ENCODE measurements at regions not wholly inside any gene's neighbourhood (a gene's known extent, or its start where the extent isn't known, plus 50 kb on each side); places are given as distances from the start of the nearest gene placed in this dataset.

- no peaks in the 10 kb centered on the region for H3K36me3 Mint-ChIP-seq (ENCODE audit: low read depth)
- H3K9me3 Mint-ChIP-seq, result no peaks in the 10 kb centered on the region
- no peak for DNase-seq (ENCODE audit: low spot score)
- intact Hi-C loops (cut with micrococcal nuclease), result no loop called here
- H3K27ac Mint-ChIP-seq, result no peak overlapping the region
- H3K4me1 Mint-ChIP-seq (ENCODE audit: low read depth), result no peaks in the 10 kb centered on the region
- no peaks in the 10 kb centered on the region for H3K27me3 Mint-ChIP-seq (ENCODE audit: low read depth)
- H3K4me3 Mint-ChIP-seq (ENCODE audit: low read depth), result no peak overlapping the region
Observed at GRCh38 chr12:62146318-62146717, 113.9 kb upstream of the USP15 start.

GRCh38 chr12:62158013-62158412 is 102.2 kb upstream of the USP15 start:
- Mint-ChIP-seq H3K27ac (no peak overlapping the region), H3K9me3 (no peaks in the 10 kb centered on the region), H3K27me3 (ENCODE audit: low read depth) (peaks cover 2% of the 10 kb centered on the region), H3K4me3 (ENCODE audit: low read depth) (no peak overlapping the region), H3K4me1 (ENCODE audit: low read depth) (no peaks in the 10 kb centered on the region), H3K36me3 (ENCODE audit: low read depth) (no peaks in the 10 kb centered on the region)
- no peak for DNase-seq (ENCODE audit: low spot score)
- intact Hi-C loops (cut with micrococcal nuclease), result no loop called here

- H3K27me3 Mint-ChIP-seq (ENCODE audit: low read depth), result peaks cover 6% of the 10 kb centered on the region
- H3K36me3 Mint-ChIP-seq (ENCODE audit: low read depth), result no peaks in the 10 kb centered on the region
- DNase-seq (ENCODE audit: low spot score), result no peak
- no peaks in the 10 kb centered on the region for H3K9me3 Mint-ChIP-seq
- no peak overlapping the region for H3K4me3 Mint-ChIP-seq (ENCODE audit: low read depth)
- H3K27ac Mint-ChIP-seq, result no peak overlapping the region
- intact Hi-C loops (cut with micrococcal nuclease), result no loop called here
- H3K4me1 Mint-ChIP-seq (ENCODE audit: low read depth), result no peaks in the 10 kb centered on the region
Observed at GRCh38 chr12:62158461-62159360, 101.5 kb upstream of the USP15 start.

- no peak overlapping the region for H3K4me3 Mint-ChIP-seq (ENCODE audit: low read depth)
- peaks cover 9% of the 10 kb centered on the region for H3K27me3 Mint-ChIP-seq (ENCODE audit: low read depth)
- DNase-seq (ENCODE audit: low spot score), result no peak
- no peaks in the 10 kb centered on the region for H3K4me1 Mint-ChIP-seq (ENCODE audit: low read depth)
- H3K36me3 Mint-ChIP-seq (ENCODE audit: low read depth), result no peaks in the 10 kb centered on the region
- H3K27ac Mint-ChIP-seq, result no peak overlapping the region
- intact Hi-C loops (cut with micrococcal nuclease), result no loop called here
- H3K9me3 Mint-ChIP-seq, result no peaks in the 10 kb centered on the region
Observed at GRCh38 chr12:62162214-62162613, 98.0 kb upstream of the USP15 start.

GRCh38 chr12:62163368-62163767 is 96.8 kb upstream of the USP15 start:
- no peak overlapping the region for H3K27ac Mint-ChIP-seq
- no peaks in the 10 kb centered on the region for H3K36me3 Mint-ChIP-seq (ENCODE audit: low read depth)
- H3K4me1 Mint-ChIP-seq (ENCODE audit: low read depth), result no peaks in the 10 kb centered on the region
- DNase-seq (ENCODE audit: low spot score), result no peak
- intact Hi-C loops (cut with micrococcal nuclease), result no loop called here
- H3K9me3 Mint-ChIP-seq, result no peaks in the 10 kb centered on the region
- H3K27me3 Mint-ChIP-seq (ENCODE audit: low read depth), result peaks cover 9% of the 10 kb centered on the region
- H3K4me3 Mint-ChIP-seq (ENCODE audit: low read depth), result no peak overlapping the region

GRCh38 chr12:62164036-62164435 is 96.2 kb upstream of the USP15 start:
- H3K4me1 Mint-ChIP-seq (ENCODE audit: low read depth), result no peaks in the 10 kb centered on the region
- no peaks in the 10 kb centered on the region for H3K36me3 Mint-ChIP-seq (ENCODE audit: low read depth)
- H3K27ac Mint-ChIP-seq, result no peak overlapping the region
- peaks cover 7% of the 10 kb centered on the region for H3K27me3 Mint-ChIP-seq (ENCODE audit: low read depth)
- DNase-seq (ENCODE audit: low spot score), result no peak
- no peak overlapping the region for H3K4me3 Mint-ChIP-seq (ENCODE audit: low read depth)
- intact Hi-C loops (cut with micrococcal nuclease), result no loop called here
- no peaks in the 10 kb centered on the region for H3K9me3 Mint-ChIP-seq

GRCh38 chr12:62166525-62166924 is 93.7 kb upstream of the USP15 start:
- intact Hi-C loops (cut with micrococcal nuclease), result no loop called here
- H3K4me3 Mint-ChIP-seq (ENCODE audit: low read depth), result no peak overlapping the region
- H3K4me1 Mint-ChIP-seq (ENCODE audit: low read depth), result no peaks in the 10 kb centered on the region
- H3K27me3 Mint-ChIP-seq (ENCODE audit: low read depth), result peaks cover 7% of the 10 kb centered on the region
- H3K36me3 Mint-ChIP-seq (ENCODE audit: low read depth), result no peaks in the 10 kb centered on the region
- DNase-seq (ENCODE audit: low spot score), result no peak
- H3K9me3 Mint-ChIP-seq, result no peaks in the 10 kb centered on the region
- H3K27ac Mint-ChIP-seq, result no peak overlapping the region

GRCh38 chr12:62168411-62168810 is 91.8 kb upstream of the USP15 start:
- Mint-ChIP-seq H3K4me1 (ENCODE audit: low read depth) (no peaks in the 10 kb centered on the region), H3K27me3 (ENCODE audit: low read depth) (peaks cover 8% of the 10 kb centered on the region), H3K36me3 (ENCODE audit: low read depth) (no peaks in the 10 kb centered on the region), H3K27ac (no peak overlapping the region), H3K4me3 (ENCODE audit: low read depth) (no peak overlapping the region), H3K9me3 (no peaks in the 10 kb centered on the region)
- intact Hi-C loops (cut with micrococcal nuclease), result no loop called here
- no peak for DNase-seq (ENCODE audit: low spot score)

GRCh38 chr12:62170241-62170640 is 90.0 kb upstream of the USP15 start:
- Mint-ChIP-seq H3K9me3 (no peaks in the 10 kb centered on the region), H3K4me3 (ENCODE audit: low read depth) (no peak overlapping the region), H3K4me1 (ENCODE audit: low read depth) (no peaks in the 10 kb centered on the region), H3K27me3 (ENCODE audit: low read depth) (peaks cover 7% of the 10 kb centered on the region), H3K27ac (no peak overlapping the region), H3K36me3 (ENCODE audit: low read depth) (no peaks in the 10 kb centered on the region)
- no peak for DNase-seq (ENCODE audit: low spot score)
- intact Hi-C loops (cut with micrococcal nuclease), result no loop called here

- peak overlapping the region; percentile 75 for H3K4me3 Mint-ChIP-seq (ENCODE audit: low read depth)
- H3K9me3 Mint-ChIP-seq, result no peaks in the 10 kb centered on the region
- H3K4me1 Mint-ChIP-seq (ENCODE audit: low read depth), result peaks cover 19% of the 10 kb centered on the region
- intact Hi-C loops (cut with micrococcal nuclease), result loop anchor here (5.0 kb wide), 1 partner anchor 69 kb away; no protein-coding TSS in a partner anchor
- no peak overlapping the region for H3K27ac Mint-ChIP-seq
- H3K27me3 Mint-ChIP-seq (ENCODE audit: low read depth), result peaks cover 60% of the 10 kb centered on the region
- no peaks in the 10 kb centered on the region for H3K36me3 Mint-ChIP-seq (ENCODE audit: low read depth)
- DNase-seq (ENCODE audit: low spot score), result no peak
Observed at GRCh38 chr12:62190689-62191490, 69.3 kb upstream of the USP15 start.

GRCh38 chr12:62191491-62192179 is 68.6 kb upstream of the USP15 start:
- intact Hi-C loops (cut with micrococcal nuclease), result loop anchor here (2.0 to 5.0 kb wide), 2 partner anchors 69 to 185 kb away; no protein-coding TSS in a partner anchor
- no peak overlapping the region for H3K27ac Mint-ChIP-seq
- peaks cover 60% of the 10 kb centered on the region for H3K27me3 Mint-ChIP-seq (ENCODE audit: low read depth)
- no peaks in the 10 kb centered on the region for H3K36me3 Mint-ChIP-seq (ENCODE audit: low read depth)
- peak overlapping the region; percentile 75 for H3K4me3 Mint-ChIP-seq (ENCODE audit: low read depth)
- no peaks in the 10 kb centered on the region for H3K9me3 Mint-ChIP-seq
- no peak for DNase-seq (ENCODE audit: low spot score)
- peaks cover 19% of the 10 kb centered on the region for H3K4me1 Mint-ChIP-seq (ENCODE audit: low read depth)

- Mint-ChIP-seq H3K9me3 (no peaks in the 10 kb centered on the region), H3K4me1 (ENCODE audit: low read depth) (peaks cover 19% of the 10 kb centered on the region), H3K4me3 (ENCODE audit: low read depth) (peak overlapping the region; percentile 75), H3K27me3 (ENCODE audit: low read depth) (peaks cover 60% of the 10 kb centered on the region), H3K36me3 (ENCODE audit: low read depth) (no peaks in the 10 kb centered on the region), H3K27ac (no peak overlapping the region)
- DNase-seq (ENCODE audit: low spot score), result peak; percentile 40
- intact Hi-C loops (cut with micrococcal nuclease), result loop anchor here (2.0 to 5.0 kb wide), 2 partner anchors 70 to 186 kb away; no protein-coding TSS in a partner anchor
Observed at GRCh38 chr12:62192180-62192902, 67.9 kb upstream of the USP15 start.

Data from activated T-helper 2 cell treated with anti-CD3 and anti-CD28 coated beads, Interferon-gamma antibody, Interleukin-2, Interleukin-4, amounts not matched to agents 10 μg/mL and 5 μg/mL and 100 μg/mL, durations not matched to agents 14 hours and 24 hours and 36 hours (primary cell).